SK-N-SH (cell line): ENCODE measurements at regions not wholly inside any gene's neighbourhood (a gene's known extent, or its start where the extent isn't known, plus 50 kb on each side); places are given as distances from the start of the nearest gene placed in this dataset.

Source experiments
- CTCF ChIA-PET: fragments of 300-600, 350-600 bp; formaldehyde crosslinking; extraction: SDS; loops from one replicate; lab custom pipeline; 2021; lab: Yijun Ruan, JAX
- POLR2A ChIA-PET: fragments of 350-600 bp; sonication (Branson Sonifier 250); formaldehyde crosslinking; extraction: SDS; loops from one replicate; lab custom pipeline; 2020; ENCODE audit warnings: antibody characterized with exemption, inconsistent platforms; lab: Yijun Ruan, JAX
- DNase-seq: peaks from one replicate; pipeline ENCODE4 v3.0.0; 2012
- H2AFZ ChIP-seq: fragments of 200-600 bp; sonication (generic); 2 replicates; pipeline ENCODE4 v1.8.1; 2016; ENCODE audit warnings: antibody characterized with exemption, mild to moderate bottlenecking, low read depth
- H3F3A ChIP-seq: fragments of 200-600 bp; sonication (generic); replicated peaks from 2 replicates; pipeline ENCODE3; 2016; ENCODE audit warnings: antibody characterized with exemption, mild to moderate bottlenecking; ENCODE audit not compliant: insufficient read depth
- H3K27ac ChIP-seq, 2 experiments: fragments of 200-500 bp in 1 of 2; fragments of 200-600 bp in 1 of 2; sonication (Bioruptor generic) in 1 of 2; sonication (generic), shearing (Covaris generic) in 1 of 2; 2 replicates each; pipeline versions ENCODE4 v1.5.1 to v1.6.1; 2014 to 2016; ENCODE audit warnings: low read depth in 2 of 2, inconsistent platforms in 1 of 2, low read length in 1 of 2, mild to moderate bottlenecking in 1 of 2, mixed read lengths in 1 of 2
- H3K27me3 ChIP-seq: fragments of 200-600 bp; sonication (generic), shearing (Covaris generic); 2 replicates; pipeline ENCODE4 v1.6.1; 2016; ENCODE audit warnings: mixed run types; ENCODE audit not compliant: insufficient read depth
- H3K36me3 ChIP-seq, 2 experiments: fragments of 200-500 bp in 1 of 2; fragments of 200-600 bp in 1 of 2; sonication (Bioruptor generic) in 1 of 2; sonication (generic) in 1 of 2; replicated peaks in 1 of 2; 2 replicates each; pipeline versions ENCODE3 to v1.5.1; 2014 to 2016; ENCODE audit warnings: low read length in 1 of 2, mild to moderate bottlenecking in 1 of 2; ENCODE audit not compliant: insufficient read depth in 2 of 2, control insufficient read depth in 1 of 2
- H3K4me1 ChIP-seq, 2 experiments: fragments of 200-500 bp in 1 of 2; fragments of 200-600 bp in 1 of 2; sonication (Bioruptor generic) in 1 of 2; sonication (generic), shearing (Covaris generic) in 1 of 2; 2 replicates each; pipeline versions ENCODE4 v1.5.1 to v1.6.1; 2014 to 2016; ENCODE audit warnings: low read depth in 1 of 2, low read length in 1 of 2, mixed run types in 1 of 2; ENCODE audit not compliant: insufficient read depth in 2 of 2, control insufficient read depth in 1 of 2
- H3K4me2 ChIP-seq: fragments of 200-600 bp; sonication (generic), shearing (Covaris generic); 2 replicates; pipeline ENCODE4 v1.6.1; 2017; ENCODE audit warnings: mixed run types
- H3K4me3 ChIP-seq, 2 experiments: fragments of 200-500 bp in 1 of 2; fragments of 200-600 bp in 1 of 2; sonication (Bioruptor generic) in 1 of 2; sonication (generic), shearing (Covaris generic) in 1 of 2; 2 replicates each; pipeline versions ENCODE4 v1.5.1 to v1.8.1; 2014 to 2016; ENCODE audit warnings: low read depth in 2 of 2, inconsistent platforms in 1 of 2, low read length in 1 of 2, mild to moderate bottlenecking in 1 of 2, mixed read lengths in 1 of 2, moderate library complexity in 1 of 2
- H3K79me2 ChIP-seq: fragments of 200-600 bp; sonication (generic); 2 replicates; pipeline ENCODE4 v1.8.1; 2017; ENCODE audit warnings: mild to moderate bottlenecking; ENCODE audit not compliant: insufficient read depth
- H3K9ac ChIP-seq: fragments of 200-600 bp; sonication (generic); 2 replicates; pipeline ENCODE4 v1.6.1; 2017; ENCODE audit warnings: mixed run types
- H3K9me2 ChIP-seq: fragments of 200-600 bp; sonication (generic); 2 replicates; pipeline ENCODE4 v1.6.1; 2017; ENCODE audit warnings: mixed run types
- H3K9me3 ChIP-seq: fragments of 200-600 bp; sonication (generic); 2 replicates; pipeline ENCODE4 v1.6.1; 2017; ENCODE audit warnings: mixed run types, mild to moderate bottlenecking, moderate library complexity
- H4K20me1 ChIP-seq: fragments of 200-600 bp; sonication (generic); 2 replicates; pipeline ENCODE4 v1.6.1; 2017; ENCODE audit warnings: mild to moderate bottlenecking, mixed run types; ENCODE audit not compliant: insufficient read depth
- CHD2 ChIP-seq: fragments of 150-350 bp; IDR thresholded peaks from 2 replicates; pipeline ENCODE4 v1.6.1; 2018; ENCODE audit warnings: low read length; ENCODE audit not compliant: partially characterized antibody
- CTCF ChIP-seq: fragments of 200-600 bp; sonication (generic); IDR thresholded peaks from 2 replicates; pipeline ENCODE4 v1.6.1; 2017; ENCODE audit warnings: antibody characterized with exemption, mild to moderate bottlenecking, moderate library complexity
- ELF1 ChIP-seq: IDR thresholded peaks from 2 replicates; pipeline ENCODE4 v1.4.0; 2012
- EZH2phosphoT487 ChIP-seq: fragments of 200-600 bp; sonication (generic); IDR thresholded peaks from 2 replicates; pipeline ENCODE4 v1.6.1; 2017; ENCODE audit warnings: low read depth, mixed run types, mild to moderate bottlenecking, antibody characterized with exemption, moderate library complexity, borderline replicate concordance
- FOXM1 ChIP-seq: IDR thresholded peaks from 2 replicates; pipeline ENCODE4 v1.4.0; 2012; ENCODE audit warnings: low read depth, mild to moderate bottlenecking
- GATA2 ChIP-seq: sonication (generic); formaldehyde crosslinking; IDR thresholded peaks from 2 replicates; pipeline ENCODE4 v1.5.0; 2020; ENCODE audit warnings: mild to moderate bottlenecking, missing genetic modification reagents
- JUND ChIP-seq: IDR thresholded peaks from 2 replicates; pipeline ENCODE4 v1.4.0; 2012
- MXI1 ChIP-seq: IDR thresholded peaks from 2 replicates; pipeline ENCODE4 v1.6.1; 2012; ENCODE audit warnings: mild to moderate bottlenecking, low read depth, low read length, improper control_type of control experiment
- NFIC ChIP-seq: IDR thresholded peaks from 2 replicates; pipeline ENCODE4 v1.4.0; 2012; ENCODE audit warnings: borderline replicate concordance
- NRF1 ChIP-seq: IDR thresholded peaks from 2 replicates; pipeline ENCODE4 v1.6.1; 2012; ENCODE audit warnings: low read depth, mild to moderate bottlenecking, low read length
- POLR2AphosphoS5 ChIP-seq: IDR thresholded peaks from 2 replicates; pipeline ENCODE4 v1.6.1; 2012; ENCODE audit warnings: low read depth, low read length
- RAD21 ChIP-seq: IDR thresholded peaks from 2 replicates; pipeline ENCODE4 v1.6.1; 2012; ENCODE audit warnings: mild to moderate bottlenecking, low read length
- RFX5 ChIP-seq: IDR thresholded peaks from 2 replicates; pipeline ENCODE4 v1.6.1; 2012; ENCODE audit warnings: mild to moderate bottlenecking, improper control_type of control experiment, low read length
- RXRA ChIP-seq: IDR thresholded peaks from 2 replicates; pipeline ENCODE4 v1.4.0; 2012; ENCODE audit warnings: low read depth, mild to moderate bottlenecking, borderline replicate concordance
- SIN3A ChIP-seq: IDR thresholded peaks from 2 replicates; pipeline ENCODE4 v1.6.1; 2012; ENCODE audit warnings: low read depth, mild to moderate bottlenecking, low read length, moderate library complexity, borderline replicate concordance
- SMC3 ChIP-seq: IDR thresholded peaks from 2 replicates; pipeline ENCODE4 v1.6.1; 2012; ENCODE audit warnings: low read depth, low read length, improper control_type of control experiment
- TCF12 ChIP-seq: IDR thresholded peaks from 2 replicates; pipeline ENCODE4 v1.4.0; 2012
- TEAD4 ChIP-seq: IDR thresholded peaks from 2 replicates; pipeline ENCODE4 v1.4.0; 2012; ENCODE audit warnings: mild to moderate bottlenecking, borderline replicate concordance; ENCODE audit not compliant: insufficient read depth
- USF1 ChIP-seq: IDR thresholded peaks from 2 replicates; pipeline ENCODE4 v1.4.0; 2012; ENCODE audit warnings: low read depth, borderline replicate concordance
- YY1 ChIP-seq: IDR thresholded peaks from 2 replicates; pipeline ENCODE4 v1.4.0; 2012; ENCODE audit warnings: low read depth, mild to moderate bottlenecking
- ZBTB33 ChIP-seq: IDR thresholded peaks from 2 replicates; pipeline ENCODE4 v1.4.0; 2012; ENCODE audit warnings: low read depth, borderline replicate concordance
- WGBS: methylation state at CpG from one replicate; pipeline ENCODE4 v1.1.6; 2017; ENCODE audit warnings: low lambda C conversion rate; 5-methylcytosine and 5-hydroxymethylcytosine counted together
- TF ChIP-seq, protein P1 (sequence below): fragments of 150-350 bp; IDR thresholded peaks from 2 replicates; pipeline ENCODE4 v1.6.1; 2016; ENCODE audit warnings: mild to moderate bottlenecking, low read depth, low read length
- TF ChIP-seq, protein P2 (sequence below): IDR thresholded peaks from 2 replicates; pipeline ENCODE4; 2012

DNA sequence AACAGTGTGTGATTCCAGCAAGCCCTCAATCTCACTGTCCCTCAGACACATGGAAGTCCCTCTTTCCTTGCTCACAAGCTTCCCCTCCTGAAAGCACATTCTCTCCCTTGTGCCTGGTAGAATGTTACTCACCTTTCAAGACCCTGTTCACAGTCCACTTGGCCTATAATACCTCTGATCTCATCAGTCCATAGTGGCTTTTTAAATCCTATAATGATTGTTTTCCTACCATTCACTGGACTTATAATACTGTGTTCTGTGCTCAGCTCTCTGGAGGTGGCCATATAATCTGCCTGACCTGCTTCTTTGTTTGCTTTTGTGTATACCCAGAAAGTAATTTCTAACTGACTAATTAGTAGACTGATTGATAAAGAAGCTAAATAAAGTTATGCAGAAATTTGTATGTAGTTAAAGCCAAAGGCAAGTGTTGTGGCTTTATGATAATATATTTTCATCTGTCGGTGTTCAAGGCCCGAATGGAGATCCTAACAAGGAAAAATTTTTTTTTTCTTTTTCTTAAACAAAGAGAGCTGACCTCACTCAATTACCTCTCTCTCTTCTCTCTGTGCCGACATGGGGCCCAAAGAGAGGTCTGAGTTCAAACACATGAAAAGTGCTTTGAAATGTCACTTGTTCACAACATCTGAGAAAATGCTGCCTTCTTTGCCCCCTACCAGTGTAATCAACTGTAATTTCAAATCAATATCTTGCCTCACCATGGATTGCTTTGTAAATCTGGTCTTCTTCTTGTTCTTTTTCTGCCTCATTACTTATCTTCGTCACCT is 1033.0 kb upstream of the PIK3C3 start:
- ChIA-PET POLR2A (no interaction called here), CTCF (no interaction called here)
- Histone ChIP-seq H3K4me3 (no peak overlapping the region), H3K79me2 (no peaks in the 10 kb centered on the region), H3K9me3 (no peaks in the 10 kb centered on the region), H3K36me3 (no peaks in the 10 kb centered on the region), H3F3A (peaks cover under 1% of the 10 kb centered on the region), H2AFZ (no peak overlapping the region; the same call in 1 of the 2 replicates), H3K27me3 (no peaks in the 10 kb centered on the region), H3K4me1 (peaks cover 5 to 6% of the 10 kb centered on the region in 2 experiments; a peak in 3 of 4 replicates), H3K9me2 (no peaks in the 10 kb centered on the region), H3K27ac (no peak overlapping the region), H4K20me1 (no peaks in the 10 kb centered on the region), H3K4me2 (no peak overlapping the region), H3K9ac (no peak overlapping the region)
- TF ChIP-seq RXRA = no peak
- no peak for TF ChIP-seq CHD2
- no peak for TF ChIP-seq RFX5
- no peak for TF ChIP-seq GATA2 (CRISPR knock-in tag)
- no peak for TF ChIP-seq CTCF
- TF ChIP-seq SMC3 = no peak
- no peak for TF ChIP-seq MXI1
- TF ChIP-seq, protein P1, sequence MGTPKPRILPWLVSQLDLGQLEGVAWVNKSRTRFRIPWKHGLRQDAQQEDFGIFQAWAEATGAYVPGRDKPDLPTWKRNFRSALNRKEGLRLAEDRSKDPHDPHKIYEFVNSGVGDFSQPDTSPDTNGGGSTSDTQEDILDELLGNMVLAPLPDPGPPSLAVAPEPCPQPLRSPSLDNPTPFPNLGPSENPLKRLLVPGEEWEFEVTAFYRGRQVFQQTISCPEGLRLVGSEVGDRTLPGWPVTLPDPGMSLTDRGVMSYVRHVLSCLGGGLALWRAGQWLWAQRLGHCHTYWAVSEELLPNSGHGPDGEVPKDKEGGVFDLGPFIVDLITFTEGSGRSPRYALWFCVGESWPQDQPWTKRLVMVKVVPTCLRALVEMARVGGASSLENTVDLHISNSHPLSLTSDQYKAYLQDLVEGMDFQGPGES = no peak
- no peak for DNase-seq
- WGBS = 91% methylated on average over 4 of the region's 4 CpGs

- no peak for DNase-seq
- Histone ChIP-seq H3K27ac (peak overlapping the region in 1 of 2 experiments; percentile 29; a peak in 1 of 4 replicates), H4K20me1 (no peaks in the 10 kb centered on the region), H3K9me3 (no peaks in the 10 kb centered on the region), H3K4me1 (no peaks in the 10 kb centered on the region), H3K27me3 (no peaks in the 10 kb centered on the region), H3K9ac (no peak overlapping the region), H3K4me2 (no peak overlapping the region), H3F3A (peaks cover 9% of the 10 kb centered on the region), H3K4me3 (no peak overlapping the region), H3K36me3 (no peaks in the 10 kb centered on the region)
- ChIA-PET CTCF (no interaction called here), POLR2A (no interaction called here)
- TF ChIP-seq USF1 = no peak
- TF ChIP-seq JUND = no peak
- TF ChIP-seq RFX5 = no peak
- TF ChIP-seq RAD21 = no peak
- TF ChIP-seq SIN3A = no peak
- TF ChIP-seq TEAD4 = no peak
- TF ChIP-seq ZBTB33 = no peak
- TF ChIP-seq YY1 = no peak
- TF ChIP-seq SMC3 = no peak
- no peak for TF ChIP-seq GATA2 (CRISPR knock-in tag)
- TF ChIP-seq NRF1 = no peak
- TF ChIP-seq FOXM1 = no peak
- TF ChIP-seq, protein P2, sequence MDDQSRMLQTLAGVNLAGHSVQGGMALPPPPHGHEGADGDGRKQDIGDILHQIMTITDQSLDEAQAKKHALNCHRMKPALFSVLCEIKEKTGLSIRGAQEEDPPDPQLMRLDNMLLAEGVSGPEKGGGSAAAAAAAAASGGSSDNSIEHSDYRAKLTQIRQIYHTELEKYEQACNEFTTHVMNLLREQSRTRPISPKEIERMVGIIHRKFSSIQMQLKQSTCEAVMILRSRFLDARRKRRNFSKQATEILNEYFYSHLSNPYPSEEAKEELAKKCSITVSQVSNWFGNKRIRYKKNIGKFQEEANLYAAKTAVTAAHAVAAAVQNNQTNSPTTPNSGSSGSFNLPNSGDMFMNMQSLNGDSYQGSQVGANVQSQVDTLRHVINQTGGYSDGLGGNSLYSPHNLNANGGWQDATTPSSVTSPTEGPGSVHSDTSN = no peak
- no peak for TF ChIP-seq POLR2AphosphoS5
- TF ChIP-seq TCF12 = no peak
- TF ChIP-seq EZH2phosphoT487 = no peak
- TF ChIP-seq ELF1 = no peak
- no peak for TF ChIP-seq NFIC
- TF ChIP-seq, all 33 proteins: peak for 0
- Histone ChIP-seq H3K79me2 (no peaks in the 10 kb centered on the region), H3K9me2 (no peaks in the 10 kb centered on the region), H2AFZ (no peak overlapping the region)
These were observed 1038.0 kb upstream of the PIK3C3 start for GRCh38 chr18:40917056-40917455.
